ENCODE measurements at regions not wholly inside any gene's neighbourhood (a gene's known extent, or its start where the extent isn't known, plus 50 kb on each side); places are given as distances from the start of the nearest gene placed in this dataset.

- H3K27ac Mint-ChIP-seq, result no peak overlapping the region
- peak in 1 of 2 experiments; percentile 14 for DNase-seq (ENCODE audit: low spot score in 2 of 2, unreplicated experiment in 2 of 2)
- peaks cover 26% of the 10 kb centered on the region for H3K27me3 Mint-ChIP-seq (ENCODE audit: low read depth)
Measured at GRCh38 chr20:40781327-40782042, 92.4 kb upstream of the MAFB start.

GRCh38 chr20:40782043-40782368 is 93.0 kb upstream of the MAFB start:
- H3K27me3 Mint-ChIP-seq (ENCODE audit: low read depth), result peaks cover 30% of the 10 kb centered on the region
- DNase-seq (ENCODE audit: low spot score in 2 of 2, unreplicated experiment in 2 of 2), result peak in 1 of 2 experiments; percentile 9
- no peak overlapping the region for H3K4me3 Mint-ChIP-seq
- no peak overlapping the region for H3K27ac Mint-ChIP-seq
- H3K9me3 Mint-ChIP-seq, result no peaks in the 10 kb centered on the region
- no peak for TF ChIP-seq CTCF (IDR thresholded peaks at IDR 0.05; ENCODE audit: unreplicated experiment)
- no peaks in the 10 kb centered on the region for H3K36me3 Mint-ChIP-seq
- H3K4me1 Mint-ChIP-seq, result no peaks in the 10 kb centered on the region

More at GRCh38 chr20:40781327-40782042, 92.4 kb upstream of the MAFB start:
- no peak for TF ChIP-seq CTCF (IDR thresholded peaks at IDR 0.05; ENCODE audit: unreplicated experiment)
- H3K36me3 Mint-ChIP-seq, result no peaks in the 10 kb centered on the region
- H3K4me3 Mint-ChIP-seq, result no peak overlapping the region
- no peaks in the 10 kb centered on the region for H3K9me3 Mint-ChIP-seq
- H3K4me1 Mint-ChIP-seq, result no peaks in the 10 kb centered on the region

GRCh38 chr20:40785346-40785745 is 96.3 kb upstream of the MAFB start:
- H3K27ac Mint-ChIP-seq, result no peak overlapping the region
- no peak for TF ChIP-seq CTCF (IDR thresholded peaks at IDR 0.05; ENCODE audit: unreplicated experiment)
- no peak for DNase-seq (ENCODE audit: low spot score in 2 of 2, unreplicated experiment in 2 of 2)
- H3K4me1 Mint-ChIP-seq, result no peaks in the 10 kb centered on the region
- peaks cover 46% of the 10 kb centered on the region for H3K27me3 Mint-ChIP-seq (ENCODE audit: low read depth)
- no peaks in the 10 kb centered on the region for H3K36me3 Mint-ChIP-seq
- no peak overlapping the region for H3K4me3 Mint-ChIP-seq
- H3K9me3 Mint-ChIP-seq, result no peaks in the 10 kb centered on the region

GRCh38 chr20:40786336-40786735 is 97.3 kb upstream of the MAFB start:
- Mint-ChIP-seq H3K4me1 (no peaks in the 10 kb centered on the region), H3K9me3 (peaks cover 2% of the 10 kb centered on the region), H3K4me3 (no peak overlapping the region), H3K27ac (no peak overlapping the region), H3K36me3 (no peaks in the 10 kb centered on the region), H3K27me3 (ENCODE audit: low read depth) (peaks cover 49% of the 10 kb centered on the region)
- DNase-seq (ENCODE audit: low spot score in 2 of 2, unreplicated experiment in 2 of 2), result no peak
- TF ChIP-seq CTCF (IDR thresholded peaks at IDR 0.05; ENCODE audit: unreplicated experiment), result no peak

- peaks cover 55% of the 10 kb centered on the region for H3K27me3 Mint-ChIP-seq (ENCODE audit: low read depth)
- peaks cover 8% of the 10 kb centered on the region for H3K9me3 Mint-ChIP-seq
- H3K36me3 Mint-ChIP-seq, result no peaks in the 10 kb centered on the region
- no peaks in the 10 kb centered on the region for H3K4me1 Mint-ChIP-seq
- no peak overlapping the region for H3K4me3 Mint-ChIP-seq
- DNase-seq (ENCODE audit: low spot score in 2 of 2, unreplicated experiment in 2 of 2), result no peak
- TF ChIP-seq CTCF (IDR thresholded peaks at IDR 0.05; ENCODE audit: unreplicated experiment), result no peak
- H3K27ac Mint-ChIP-seq, result no peak overlapping the region
Measured at GRCh38 chr20:40787941-40788340, 98.9 kb upstream of the MAFB start.
